HG02763 (cell line): ENCODE measurements at regions not wholly inside any gene's neighbourhood (a gene's known extent, or its start where the extent isn't known, plus 50 kb on each side); places are given as distances from the start of the nearest gene placed in this dataset.

ENCODE experiments used
- ATAC-seq: cut with Tn5 transposase; IDR thresholded peaks from one replicate; pipeline ENCODE4 v1.9.1; 2021; ENCODE audit warnings: mild to moderate bottlenecking, moderate library complexity; ENCODE audit not compliant: unreplicated experiment

GRCh38 chr2:122098306-122098705 is 342.9 kb downstream of the TSN start:
- ATAC-seq = no peak

GRCh38 chr2:122100346-122100745 is 344.9 kb downstream of the TSN start:
- no peak for ATAC-seq

- no peak for ATAC-seq
Observed at GRCh38 chr2:122100756-122101155, 345.3 kb downstream of the TSN start.

GRCh38 chr2:122101319-122101718 is 345.9 kb downstream of the TSN start:
- no peak for ATAC-seq

- ATAC-seq = no peak
Observed at GRCh38 chr2:122105171-122105876, 349.9 kb downstream of the TSN start.

GRCh38 chr2:122105877-122106206 is 350.4 kb downstream of the TSN start:
- no peak for ATAC-seq

GRCh38 chr2:122108186-122108585 is 352.7 kb downstream of the TSN start:
- ATAC-seq = no peak

- no peak for ATAC-seq
Observed at GRCh38 chr2:122112216-122113005, 357.0 kb downstream of the TSN start.

- ATAC-seq = no peak
Observed at GRCh38 chr2:122114421-122114820, 359.0 kb downstream of the TSN start.

GRCh38 chr2:122117371-122117770 is 361.9 kb downstream of the TSN start:
- ATAC-seq = no peak

GRCh38 chr2:122129399-122129798 is 373.9 kb downstream of the TSN start:
- ATAC-seq = no peak

GRCh38 chr2:122132147-122132691 is 376.8 kb downstream of the TSN start:
- ATAC-seq = no peak

GRCh38 chr2:122135021-122135937 is 379.8 kb downstream of the TSN start:
- ATAC-seq = no peak

- ATAC-seq = peak; percentile 83
Observed at GRCh38 chr2:122136056-122136455, 380.6 kb downstream of the TSN start.

GRCh38 chr2:122138561-122138960 is 383.1 kb downstream of the TSN start:
- no peak for ATAC-seq

GRCh38 chr2:122139739-122140420 is 384.4 kb downstream of the TSN start:
- no peak for ATAC-seq

GRCh38 chr2:122144884-122145283 is 389.4 kb downstream of the TSN start:
- no peak for ATAC-seq

GRCh38 chr2:122145856-122146255 is 390.4 kb downstream of the TSN start:
- ATAC-seq = no peak

- ATAC-seq = no peak
Observed at GRCh38 chr2:122148128-122148767, 392.8 kb downstream of the TSN start.
